GM18909 (cell line): ENCODE measurements at regions not wholly inside any gene's neighbourhood (a gene's known extent, or its start where the extent isn't known, plus 50 kb on each side); places are given as distances from the start of the nearest gene placed in this dataset.
"Not testable (repeated sequence)": the region's sequence is repeated elsewhere in the genome, so short reads cannot be mapped to it uniquely, and the experiment has no call there.

ENCODE experiments used
- ATAC-seq: cut with Tn5 transposase; IDR thresholded peaks from one replicate; pipeline ENCODE4 v1.9.1; 2021; ENCODE audit warnings: mild to moderate bottlenecking; ENCODE audit not compliant: unreplicated experiment, poor library complexity

- no peak for ATAC-seq
Measured at GRCh38 chr22:22169923-22170322, 74.7 kb upstream of the VPREB1 start.

- no peak for ATAC-seq
Measured at GRCh38 chr22:22168941-22169867, 75.4 kb upstream of the VPREB1 start.

- peak; percentile 32 for ATAC-seq
Measured at GRCh38 chr22:22168190-22168940, 76.2 kb upstream of the VPREB1 start.

GRCh38 chr22:22167791-22168189 lies 76.8 kb upstream of the VPREB1 start:
- peak; percentile 74 for ATAC-seq

- no peak for ATAC-seq
Measured at GRCh38 chr22:22166941-22167713, 77.5 kb upstream of the VPREB1 start.

- ATAC-seq, result no peak
Measured at GRCh38 chr22:22165936-22166710, 78.5 kb upstream of the VPREB1 start.

- no peak for ATAC-seq
Measured at GRCh38 chr22:22164541-22165272, 79.9 kb upstream of the VPREB1 start.

GRCh38 chr22:22161924-22162851 lies 82.4 kb upstream of the VPREB1 start:
- ATAC-seq, result peak; percentile 70

GRCh38 chr22:22160768-22161167 lies 83.8 kb upstream of the VPREB1 start:
- not testable (repeated sequence) for ATAC-seq

- ATAC-seq, result no peak
Measured at GRCh38 chr22:22159384-22159783, 85.2 kb upstream of the VPREB1 start.

- ATAC-seq, result no peak
Measured at GRCh38 chr22:22158965-22159364, 85.6 kb upstream of the VPREB1 start.

GRCh38 chr22:22158207-22158816 lies 86.3 kb upstream of the VPREB1 start:
- ATAC-seq, result no peak

- ATAC-seq, result peak; percentile 28
Measured at GRCh38 chr22:22157348-22157725, 87.2 kb upstream of the VPREB1 start.

GRCh38 chr22:22156716-22157347 lies 87.8 kb upstream of the VPREB1 start:
- peak; percentile 62 for ATAC-seq

GRCh38 chr22:22156348-22156715 lies 88.3 kb upstream of the VPREB1 start:
- no peak for ATAC-seq

- ATAC-seq, result no peak
Measured at GRCh38 chr22:22155607-22156006, 89.0 kb upstream of the VPREB1 start.

- ATAC-seq, result no peak
Measured at GRCh38 chr22:22155146-22155545, 89.4 kb upstream of the VPREB1 start.
